ENCODE measurements at regions not wholly inside any gene's neighbourhood (a gene's known extent, or its start where the extent isn't known, plus 50 kb on each side); places are given as distances from the start of the nearest gene placed in this dataset.

DNA sequence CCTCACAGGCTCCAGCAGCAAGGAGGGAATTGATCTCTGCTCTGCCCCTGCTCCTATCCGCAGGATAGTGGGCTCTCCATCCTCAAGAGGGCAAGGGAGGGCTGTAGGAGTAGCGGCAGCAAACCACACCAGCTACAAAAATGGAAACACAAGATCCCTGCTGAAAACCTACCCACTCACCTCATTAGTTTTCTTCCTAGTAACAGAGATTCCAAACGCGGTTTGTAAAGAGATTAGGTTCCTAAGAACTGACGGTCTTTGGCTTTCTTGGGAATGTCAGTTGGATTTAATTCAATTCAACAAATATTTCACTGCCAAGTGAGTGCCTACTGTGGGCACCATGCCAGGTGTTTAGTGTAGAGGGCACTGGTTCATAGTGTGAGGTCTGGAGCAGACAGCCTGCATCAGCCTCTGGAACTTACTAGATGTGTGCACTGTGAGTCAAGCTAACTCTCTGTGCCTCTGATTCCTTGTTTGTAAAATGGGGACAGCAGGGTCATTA, 84.7 kb downstream of the MRPL46 start:
- TF ChIP-seq, protein P1, sequence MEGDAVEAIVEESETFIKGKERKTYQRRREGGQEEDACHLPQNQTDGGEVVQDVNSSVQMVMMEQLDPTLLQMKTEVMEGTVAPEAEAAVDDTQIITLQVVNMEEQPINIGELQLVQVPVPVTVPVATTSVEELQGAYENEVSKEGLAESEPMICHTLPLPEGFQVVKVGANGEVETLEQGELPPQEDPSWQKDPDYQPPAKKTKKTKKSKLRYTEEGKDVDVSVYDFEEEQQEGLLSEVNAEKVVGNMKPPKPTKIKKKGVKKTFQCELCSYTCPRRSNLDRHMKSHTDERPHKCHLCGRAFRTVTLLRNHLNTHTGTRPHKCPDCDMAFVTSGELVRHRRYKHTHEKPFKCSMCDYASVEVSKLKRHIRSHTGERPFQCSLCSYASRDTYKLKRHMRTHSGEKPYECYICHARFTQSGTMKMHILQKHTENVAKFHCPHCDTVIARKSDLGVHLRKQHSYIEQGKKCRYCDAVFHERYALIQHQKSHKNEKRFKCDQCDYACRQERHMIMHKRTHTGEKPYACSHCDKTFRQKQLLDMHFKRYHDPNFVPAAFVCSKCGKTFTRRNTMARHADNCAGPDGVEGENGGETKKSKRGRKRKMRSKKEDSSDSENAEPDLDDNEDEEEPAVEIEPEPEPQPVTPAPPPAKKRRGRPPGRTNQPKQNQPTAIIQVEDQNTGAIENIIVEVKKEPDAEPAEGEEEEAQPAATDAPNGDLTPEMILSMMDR (IDR thresholded peaks at IDR 0.05; ENCODE audit: poor library complexity, severe bottlenecking), result no peak
- TF ChIP-seq POLR2AphosphoS5 (IDR thresholded peaks at IDR 0.05), result no peak
- TF ChIP-seq EP300 (conservative IDR thresholded peaks at IDR 0.05; ENCODE audit: poor library complexity, severe bottlenecking), result no peak
- TF ChIP-seq TAF1 (IDR thresholded peaks at IDR 0.05; ENCODE audit: low read depth), result no peak
- TF ChIP-seq EZH2 (IDR thresholded peaks at IDR 0.05; ENCODE audit: borderline replicate concordance, insufficient read depth, low read length, poor library complexity, severe bottlenecking), result no peak
- no peak for TF ChIP-seq MXI1 (conservative IDR thresholded peaks at IDR 0.05; ENCODE audit: poor library complexity, severe bottlenecking)
